GM06990 (cell line): ENCODE measurements at regions not wholly inside any gene's neighbourhood (a gene's known extent, or its start where the extent isn't known, plus 50 kb on each side); places are given as distances from the start of the nearest gene placed in this dataset.

Source experiments
- DNase-seq: peaks from one replicate; pipeline ENCODE4 v3.0.0-alpha.2; 2011; ENCODE audit not compliant: insufficient read length; ENCODE audit errors: extremely low read depth
- H3K27me3 ChIP-seq: replicated peaks from 2 replicates; pipeline ENCODE4 v1.6.0; 2011; ENCODE audit warnings: low read length; ENCODE audit not compliant: control insufficient read depth, insufficient read depth
- H3K36me3 ChIP-seq: 2 replicates; pipeline ENCODE4 v1.5.1; 2011; ENCODE audit warnings: low read length; ENCODE audit not compliant: control insufficient read depth, insufficient read depth
- H3K4me3 ChIP-seq: replicated peaks from 2 replicates; pipeline ENCODE4 v1.5.1; 2011; ENCODE audit warnings: low read depth, mild to moderate bottlenecking, control low read depth, low read length
- TF ChIP-seq, protein P1 (sequence below): IDR thresholded peaks from 2 replicates; pipeline ENCODE4 v1.5.1; 2011; ENCODE audit warnings: low read length, control low read depth, mild to moderate bottlenecking, inconsistent platforms; ENCODE audit not compliant: insufficient read depth, poor library complexity, severe bottlenecking

DNA sequence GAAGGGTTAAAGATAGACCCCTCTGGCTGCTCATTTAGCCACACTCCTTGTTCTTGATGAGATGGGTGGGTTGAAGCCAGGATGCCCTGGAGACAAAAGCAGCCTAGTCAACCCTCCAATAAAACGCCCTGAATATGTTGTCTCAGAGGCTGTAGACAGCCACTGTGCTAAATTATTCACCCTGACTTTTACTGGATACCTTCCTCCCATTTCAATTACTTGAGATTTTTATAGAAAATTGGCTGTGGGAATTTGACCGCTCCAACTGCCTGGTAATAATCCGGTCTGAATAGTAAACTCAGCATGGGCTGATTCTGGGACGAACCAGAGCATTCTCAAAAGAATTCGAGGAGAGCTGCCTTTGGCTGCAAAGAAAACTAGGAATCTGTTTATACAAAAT, 104.2 kb downstream of the SNX18 start:
- DNase-seq: no peak
- H3K27me3 ChIP-seq: peaks cover 2% of the 10 kb centered on the region
- no peaks in the 10 kb centered on the region for H3K36me3 ChIP-seq
- no peak overlapping the region for H3K4me3 ChIP-seq
- TF ChIP-seq, protein P1, sequence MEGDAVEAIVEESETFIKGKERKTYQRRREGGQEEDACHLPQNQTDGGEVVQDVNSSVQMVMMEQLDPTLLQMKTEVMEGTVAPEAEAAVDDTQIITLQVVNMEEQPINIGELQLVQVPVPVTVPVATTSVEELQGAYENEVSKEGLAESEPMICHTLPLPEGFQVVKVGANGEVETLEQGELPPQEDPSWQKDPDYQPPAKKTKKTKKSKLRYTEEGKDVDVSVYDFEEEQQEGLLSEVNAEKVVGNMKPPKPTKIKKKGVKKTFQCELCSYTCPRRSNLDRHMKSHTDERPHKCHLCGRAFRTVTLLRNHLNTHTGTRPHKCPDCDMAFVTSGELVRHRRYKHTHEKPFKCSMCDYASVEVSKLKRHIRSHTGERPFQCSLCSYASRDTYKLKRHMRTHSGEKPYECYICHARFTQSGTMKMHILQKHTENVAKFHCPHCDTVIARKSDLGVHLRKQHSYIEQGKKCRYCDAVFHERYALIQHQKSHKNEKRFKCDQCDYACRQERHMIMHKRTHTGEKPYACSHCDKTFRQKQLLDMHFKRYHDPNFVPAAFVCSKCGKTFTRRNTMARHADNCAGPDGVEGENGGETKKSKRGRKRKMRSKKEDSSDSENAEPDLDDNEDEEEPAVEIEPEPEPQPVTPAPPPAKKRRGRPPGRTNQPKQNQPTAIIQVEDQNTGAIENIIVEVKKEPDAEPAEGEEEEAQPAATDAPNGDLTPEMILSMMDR: no peak

DNA sequence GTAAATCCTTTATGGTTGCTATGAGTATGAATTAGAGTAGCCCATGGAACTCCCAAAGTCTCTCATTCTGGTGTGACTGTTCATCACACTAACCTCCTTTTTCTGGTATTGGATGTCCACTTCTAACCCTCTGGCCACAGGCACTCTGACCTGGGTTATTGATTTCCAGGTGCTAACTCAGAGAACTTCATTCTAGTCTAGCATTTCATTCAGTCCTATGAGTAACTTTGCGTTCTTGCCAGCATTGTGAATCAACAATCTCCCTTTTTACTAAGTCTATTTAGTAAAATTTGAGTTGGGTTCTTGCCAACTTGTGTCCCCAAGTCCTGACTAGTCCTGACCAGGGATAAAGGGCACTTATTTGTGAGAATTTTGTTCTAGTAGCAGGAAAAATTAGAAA, 103.5 kb downstream of the SNX18 start:
- Histone ChIP-seq H3K36me3 (no peaks in the 10 kb centered on the region), H3K27me3 (peaks cover 2% of the 10 kb centered on the region), H3K4me3 (no peak overlapping the region)
- no peak for DNase-seq
- TF ChIP-seq, protein P1: no peak

DNA sequence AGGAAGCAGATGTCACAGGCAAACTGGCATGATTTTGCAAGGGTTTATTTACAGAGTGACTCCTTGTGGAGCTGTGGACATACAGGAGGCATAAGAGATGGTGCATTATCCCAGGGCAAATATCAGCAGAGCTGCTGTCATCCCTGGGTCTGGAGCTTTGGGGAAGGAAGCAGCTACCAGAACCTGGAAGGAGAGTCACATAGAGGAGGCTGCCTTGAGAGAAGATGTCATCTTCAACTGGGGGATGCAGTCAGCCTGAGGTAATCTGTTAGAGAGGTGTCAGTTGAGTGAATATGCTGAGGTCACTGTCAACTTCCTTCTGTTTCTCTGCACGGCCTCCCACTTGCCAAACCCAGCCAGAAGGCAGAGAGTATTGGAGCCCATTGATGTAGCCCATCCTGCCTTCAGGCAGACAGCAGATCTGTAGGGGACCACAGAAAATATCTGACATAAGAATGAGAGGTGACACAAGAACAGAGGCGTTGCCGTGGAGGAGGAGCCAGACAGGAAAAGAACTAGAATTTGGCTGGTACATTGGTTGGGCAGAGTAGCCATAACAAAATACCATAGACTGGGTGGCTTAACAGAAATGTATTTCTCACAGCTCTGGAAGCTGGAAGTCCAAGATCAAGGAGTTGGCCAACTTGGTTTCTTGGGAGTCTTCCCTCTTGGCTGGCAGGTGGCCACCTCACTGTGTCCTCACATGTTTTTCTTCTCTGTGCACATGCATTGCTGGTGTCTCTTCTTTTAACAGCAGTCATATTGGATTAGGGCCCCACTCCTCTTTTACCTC, 102.8 kb downstream of the SNX18 start:
- no peak for DNase-seq
- TF ChIP-seq, protein P1: no peak
- no peak overlapping the region for H3K4me3 ChIP-seq
- no peaks in the 10 kb centered on the region for H3K36me3 ChIP-seq
- peaks cover 2% of the 10 kb centered on the region for H3K27me3 ChIP-seq

DNA sequence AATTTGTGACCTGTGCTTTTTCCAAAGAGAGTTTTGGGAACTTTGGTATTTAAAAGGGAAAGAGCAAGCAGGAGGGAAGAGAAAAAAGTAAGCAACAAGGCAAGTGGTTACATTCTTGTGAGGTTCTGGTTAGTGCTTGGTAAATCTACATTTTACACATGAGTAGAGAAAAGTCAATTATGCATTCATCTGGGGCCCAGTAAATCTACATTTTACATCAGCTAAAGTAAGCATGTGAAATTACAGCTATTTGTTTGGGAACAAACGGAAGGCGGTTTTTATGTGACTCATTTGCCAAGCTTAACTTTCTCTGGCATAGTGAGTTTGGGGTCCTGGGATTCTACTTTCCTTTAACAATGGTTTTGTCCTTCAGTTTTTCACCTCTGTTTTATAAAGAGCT, 102.2 kb downstream of the SNX18 start:
- no peak for DNase-seq
- no peak overlapping the region for H3K4me3 ChIP-seq
- H3K27me3 ChIP-seq: peaks cover 2% of the 10 kb centered on the region
- H3K36me3 ChIP-seq: no peaks in the 10 kb centered on the region
- TF ChIP-seq, protein P1: no peak

- TF ChIP-seq, protein P1: no peak
- H3K4me3 ChIP-seq: no peak overlapping the region
- no peak for DNase-seq
- H3K36me3 ChIP-seq: no peaks in the 10 kb centered on the region
- H3K27me3 ChIP-seq: peaks cover 2% of the 10 kb centered on the region
Measured at GRCh38 chr5:54616518-54617220, 99.1 kb downstream of the SNX18 start.

DNA sequence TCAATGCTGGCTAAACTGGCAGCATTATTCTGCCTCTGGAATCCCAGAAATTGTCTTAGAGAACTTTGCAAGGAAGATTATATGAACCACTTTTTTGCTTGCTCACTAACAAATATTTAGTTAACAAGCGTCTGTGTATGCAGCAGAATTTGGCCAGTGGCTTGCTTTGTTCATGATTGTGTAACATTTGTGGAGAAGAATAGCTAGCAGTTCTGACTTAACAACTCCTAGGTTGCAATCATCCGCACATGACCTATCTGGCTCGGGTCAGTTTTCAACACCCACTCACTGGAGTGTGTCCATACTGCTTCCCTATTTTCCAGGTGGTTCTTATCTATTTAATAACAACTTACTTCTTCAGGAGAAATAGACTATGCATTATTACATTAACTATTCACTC, 98.5 kb downstream of the SNX18 start:
- TF ChIP-seq, protein P1: no peak
- Histone ChIP-seq H3K36me3 (no peaks in the 10 kb centered on the region), H3K27me3 (peaks cover 2% of the 10 kb centered on the region), H3K4me3 (no peak overlapping the region)
- DNase-seq: no peak
